Liver (tissue), 3 donors: ENCODE measurements at regions not wholly inside any gene's neighbourhood (a gene's known extent, or its start where the extent isn't known, plus 50 kb on each side); places are given as distances from the start of the nearest gene placed in this dataset.

Source experiments
- GABPA ChIP-seq, 2 donors: IDR thresholded peaks in 1 of 2; conservative IDR thresholded peaks in 1 of 2; 2 replicates each; pipeline ENCODE4 v1.6.1; 2016; ENCODE audit warnings: antibody characterized with exemption in 2 of 2, mild to moderate bottlenecking in 1 of 2, moderate library complexity in 1 of 2
- JUND ChIP-seq, 2 donors: IDR thresholded peaks; 2 replicates each; pipeline ENCODE4 v1.6.1; 2016; ENCODE audit warnings: antibody characterized with exemption in 2 of 2
- MAX ChIP-seq: IDR thresholded peaks from 2 replicates; pipeline ENCODE4 v1.6.1; 2016; ENCODE audit warnings: antibody characterized with exemption
- TAF1 ChIP-seq: conservative IDR thresholded peaks from 2 replicates; pipeline ENCODE4 v1.6.1; 2016; ENCODE audit warnings: antibody characterized with exemption, mild to moderate bottlenecking
- TF ChIP-seq, protein P1 (sequence below): fragments of 150-350 bp; IDR thresholded peaks from 2 replicates; pipeline ENCODE4 v1.5.1; 2017; ENCODE audit warnings: improper control_type of control experiment, low read depth, low read length; ENCODE audit not compliant: missing input control
- TF ChIP-seq, protein P2 (sequence below): IDR thresholded peaks from 2 replicates; pipeline ENCODE4 v1.6.1; 2016; ENCODE audit warnings: antibody characterized with exemption
- donor health status: healthy.
- donor health status: healthy.

- TF ChIP-seq, protein P1, sequence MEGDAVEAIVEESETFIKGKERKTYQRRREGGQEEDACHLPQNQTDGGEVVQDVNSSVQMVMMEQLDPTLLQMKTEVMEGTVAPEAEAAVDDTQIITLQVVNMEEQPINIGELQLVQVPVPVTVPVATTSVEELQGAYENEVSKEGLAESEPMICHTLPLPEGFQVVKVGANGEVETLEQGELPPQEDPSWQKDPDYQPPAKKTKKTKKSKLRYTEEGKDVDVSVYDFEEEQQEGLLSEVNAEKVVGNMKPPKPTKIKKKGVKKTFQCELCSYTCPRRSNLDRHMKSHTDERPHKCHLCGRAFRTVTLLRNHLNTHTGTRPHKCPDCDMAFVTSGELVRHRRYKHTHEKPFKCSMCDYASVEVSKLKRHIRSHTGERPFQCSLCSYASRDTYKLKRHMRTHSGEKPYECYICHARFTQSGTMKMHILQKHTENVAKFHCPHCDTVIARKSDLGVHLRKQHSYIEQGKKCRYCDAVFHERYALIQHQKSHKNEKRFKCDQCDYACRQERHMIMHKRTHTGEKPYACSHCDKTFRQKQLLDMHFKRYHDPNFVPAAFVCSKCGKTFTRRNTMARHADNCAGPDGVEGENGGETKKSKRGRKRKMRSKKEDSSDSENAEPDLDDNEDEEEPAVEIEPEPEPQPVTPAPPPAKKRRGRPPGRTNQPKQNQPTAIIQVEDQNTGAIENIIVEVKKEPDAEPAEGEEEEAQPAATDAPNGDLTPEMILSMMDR = no peak
- no peak for TF ChIP-seq JUND (IDR thresholded peaks at IDR 0.05)
- TF ChIP-seq, protein P2, sequence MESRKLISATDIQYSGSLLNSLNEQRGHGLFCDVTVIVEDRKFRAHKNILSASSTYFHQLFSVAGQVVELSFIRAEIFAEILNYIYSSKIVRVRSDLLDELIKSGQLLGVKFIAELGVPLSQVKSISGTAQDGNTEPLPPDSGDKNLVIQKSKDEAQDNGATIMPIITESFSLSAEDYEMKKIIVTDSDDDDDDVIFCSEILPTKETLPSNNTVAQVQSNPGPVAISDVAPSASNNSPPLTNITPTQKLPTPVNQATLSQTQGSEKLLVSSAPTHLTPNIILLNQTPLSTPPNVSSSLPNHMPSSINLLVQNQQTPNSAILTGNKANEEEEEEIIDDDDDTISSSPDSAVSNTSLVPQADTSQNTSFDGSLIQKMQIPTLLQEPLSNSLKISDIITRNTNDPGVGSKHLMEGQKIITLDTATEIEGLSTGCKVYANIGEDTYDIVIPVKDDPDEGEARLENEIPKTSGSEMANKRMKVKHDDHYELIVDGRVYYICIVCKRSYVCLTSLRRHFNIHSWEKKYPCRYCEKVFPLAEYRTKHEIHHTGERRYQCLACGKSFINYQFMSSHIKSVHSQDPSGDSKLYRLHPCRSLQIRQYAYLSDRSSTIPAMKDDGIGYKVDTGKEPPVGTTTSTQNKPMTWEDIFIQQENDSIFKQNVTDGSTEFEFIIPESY = no peak
- TF ChIP-seq TAF1 = no peak
- TF ChIP-seq MAX = no peak
- no peak for TF ChIP-seq GABPA (IDR thresholded peaks at IDR 0.05 in 1 of 2, conservative IDR thresholded peaks at IDR 0.05 in 1 of 2)
Observed at GRCh38 chr10:58943256-58943890, 233.1 kb upstream of the PHYHIPL start.
